Activated CD8-positive, alpha-beta T cell treated with anti-CD3 and anti-CD28 coated beads for 36 hours (primary cell): ENCODE measurements at regions not wholly inside any gene's neighbourhood (a gene's known extent, or its start where the extent isn't known, plus 50 kb on each side); places are given as distances from the start of the nearest gene placed in this dataset.

ENCODE experiments used
- ATAC-seq: fragments of 200-7000 bp; cut with Tn5 transposase; one replicate; pipeline ENCODE4 v1.10.0; 2021; ENCODE audit warnings: mild to moderate bottlenecking, moderate library complexity
- CTCF ChIA-PET: fragments of 350-600 bp; sonication (Branson Sonifier 250); formaldehyde crosslinking; loops from one replicate; lab custom pipeline; 2021; ENCODE audit warnings: antibody characterized with exemption; lab: Charles Lee
- POLR2A ChIA-PET: fragments of 350-600 bp; sonication (Branson Sonifier 250); formaldehyde crosslinking; loops from one replicate; lab custom pipeline; 2021; ENCODE audit warnings: antibody characterized with exemption; lab: Charles Lee
- DNase-seq: peaks from one replicate; pipeline ENCODE4 v3.0.0-alpha.2; 2020
- H3K27ac Mint-ChIP-seq: one replicate; pipeline ENCODE4 v1.8.0; 2021; ENCODE audit warnings: mild to moderate bottlenecking, mixed read lengths
- H3K27me3 Mint-ChIP-seq: one replicate; pipeline ENCODE4 v1.8.0; 2021; ENCODE audit warnings: mixed read lengths
- H3K36me3 Mint-ChIP-seq: one replicate; pipeline ENCODE4 v1.8.0; 2021; ENCODE audit warnings: low read depth, mixed read lengths
- H3K4me1 Mint-ChIP-seq: one replicate; pipeline ENCODE4 v1.8.0; 2021; ENCODE audit warnings: low read depth, mixed read lengths
- H3K4me3 Mint-ChIP-seq: one replicate; pipeline ENCODE4 v1.8.0; 2021; ENCODE audit warnings: mild to moderate bottlenecking, moderate library complexity, mixed read lengths
- H3K9me3 Mint-ChIP-seq: one replicate; pipeline ENCODE4 v1.8.0; 2021; ENCODE audit warnings: mixed read lengths
- intact Hi-C: fragments of 100-400 bp; cut with micrococcal nuclease; formaldehyde crosslinking; loops from one replicate; pipeline ENCODE4 v1.10.0; 2022
- TF ChIP-seq, protein P1 (sequence below): fragments of 200-600 bp; IDR thresholded peaks from one replicate; pipeline ENCODE4 v1.8.0; 2022; ENCODE audit warnings: antibody characterized with exemption, mild to moderate bottlenecking

DNA sequence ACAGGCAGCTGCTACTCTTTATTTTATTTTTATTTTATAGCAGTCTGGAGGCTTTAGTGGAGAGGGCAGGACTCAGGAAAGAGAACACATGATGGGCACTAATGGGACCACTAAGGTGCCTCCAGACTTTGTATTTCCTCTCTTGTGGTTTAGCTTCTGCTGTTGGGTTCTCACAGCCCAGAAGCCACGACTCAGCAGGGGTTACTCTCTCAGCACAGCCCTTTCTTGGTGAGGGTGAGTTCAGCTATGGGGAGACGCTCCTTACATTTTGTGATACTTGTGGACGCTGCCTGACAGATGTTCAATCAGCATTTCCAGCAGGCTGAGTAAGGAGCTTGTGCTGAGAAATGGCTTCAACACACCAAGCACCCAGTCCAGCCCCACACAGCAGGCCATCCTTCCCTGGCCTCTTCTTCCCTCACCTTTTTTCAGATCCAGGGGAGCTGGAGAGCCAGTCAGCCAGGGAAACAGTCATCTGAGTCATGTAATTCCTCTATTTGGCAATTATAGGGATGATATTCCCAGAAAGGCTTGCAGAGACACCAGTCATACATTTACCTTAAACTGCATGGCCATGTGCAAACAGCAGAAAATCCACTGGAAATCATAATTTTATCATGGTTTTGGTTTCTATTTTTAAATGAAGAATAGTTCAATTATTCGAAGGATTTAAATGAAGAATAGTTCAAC, 53.2 kb upstream of the RAB3GAP2 start:
- ATAC-seq, result no peak
- Mint-ChIP-seq H3K27me3 (peaks cover 11% of the 10 kb centered on the region), H3K36me3 (no peaks in the 10 kb centered on the region), H3K9me3 (no peaks in the 10 kb centered on the region), H3K4me1 (no peaks in the 10 kb centered on the region), H3K27ac (no peak overlapping the region), H3K4me3 (no peak overlapping the region)
- DNase-seq, result no peak
- intact Hi-C loops, result no loop called here
- POLR2A ChIA-PET, result interaction anchor here (1.1 kb wide), 1 partner anchor 11 kb away, joined by 3 read pairs; no protein-coding TSS in a partner anchor
- TF ChIP-seq, protein P1, sequence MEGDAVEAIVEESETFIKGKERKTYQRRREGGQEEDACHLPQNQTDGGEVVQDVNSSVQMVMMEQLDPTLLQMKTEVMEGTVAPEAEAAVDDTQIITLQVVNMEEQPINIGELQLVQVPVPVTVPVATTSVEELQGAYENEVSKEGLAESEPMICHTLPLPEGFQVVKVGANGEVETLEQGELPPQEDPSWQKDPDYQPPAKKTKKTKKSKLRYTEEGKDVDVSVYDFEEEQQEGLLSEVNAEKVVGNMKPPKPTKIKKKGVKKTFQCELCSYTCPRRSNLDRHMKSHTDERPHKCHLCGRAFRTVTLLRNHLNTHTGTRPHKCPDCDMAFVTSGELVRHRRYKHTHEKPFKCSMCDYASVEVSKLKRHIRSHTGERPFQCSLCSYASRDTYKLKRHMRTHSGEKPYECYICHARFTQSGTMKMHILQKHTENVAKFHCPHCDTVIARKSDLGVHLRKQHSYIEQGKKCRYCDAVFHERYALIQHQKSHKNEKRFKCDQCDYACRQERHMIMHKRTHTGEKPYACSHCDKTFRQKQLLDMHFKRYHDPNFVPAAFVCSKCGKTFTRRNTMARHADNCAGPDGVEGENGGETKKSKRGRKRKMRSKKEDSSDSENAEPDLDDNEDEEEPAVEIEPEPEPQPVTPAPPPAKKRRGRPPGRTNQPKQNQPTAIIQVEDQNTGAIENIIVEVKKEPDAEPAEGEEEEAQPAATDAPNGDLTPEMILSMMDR, result no peak
- CTCF ChIA-PET, result interaction anchor here (1.3 kb wide), 1 partner anchor 29 kb away, joined by 4 read pairs; no protein-coding TSS in a partner anchor

DNA sequence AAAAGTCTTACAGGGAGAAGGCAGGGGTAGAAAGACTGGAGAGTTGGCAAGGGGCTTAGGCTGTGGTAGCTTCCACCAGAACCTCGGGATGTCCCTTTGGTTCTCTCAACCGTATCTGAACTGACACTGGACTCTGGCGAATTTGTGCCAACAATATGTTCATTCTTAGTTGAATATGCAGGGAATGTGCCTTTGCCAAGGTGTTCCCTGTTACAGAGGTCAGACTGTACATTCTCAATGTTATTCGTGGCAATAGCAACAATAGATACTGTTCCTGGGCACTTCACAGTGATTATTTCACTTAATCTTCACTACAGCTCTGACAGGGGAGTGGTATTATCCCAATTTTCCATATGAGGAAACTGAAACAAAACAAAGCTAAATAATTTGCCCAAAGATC, 51.5 kb upstream of the RAB3GAP2 start:
- DNase-seq (no peak), ATAC-seq (no peak)
- H3K27ac Mint-ChIP-seq, result no peak overlapping the region
- H3K36me3 Mint-ChIP-seq, result no peaks in the 10 kb centered on the region
- no peak overlapping the region for H3K4me3 Mint-ChIP-seq
- H3K4me1 Mint-ChIP-seq, result no peaks in the 10 kb centered on the region
- TF ChIP-seq, protein P1, result no peak
- no peaks in the 10 kb centered on the region for H3K9me3 Mint-ChIP-seq
- POLR2A ChIA-PET, result no interaction called here
- H3K27me3 Mint-ChIP-seq, result peaks cover 11% of the 10 kb centered on the region
- CTCF ChIA-PET, result no interaction called here
- intact Hi-C loops, result no loop called here

DNA sequence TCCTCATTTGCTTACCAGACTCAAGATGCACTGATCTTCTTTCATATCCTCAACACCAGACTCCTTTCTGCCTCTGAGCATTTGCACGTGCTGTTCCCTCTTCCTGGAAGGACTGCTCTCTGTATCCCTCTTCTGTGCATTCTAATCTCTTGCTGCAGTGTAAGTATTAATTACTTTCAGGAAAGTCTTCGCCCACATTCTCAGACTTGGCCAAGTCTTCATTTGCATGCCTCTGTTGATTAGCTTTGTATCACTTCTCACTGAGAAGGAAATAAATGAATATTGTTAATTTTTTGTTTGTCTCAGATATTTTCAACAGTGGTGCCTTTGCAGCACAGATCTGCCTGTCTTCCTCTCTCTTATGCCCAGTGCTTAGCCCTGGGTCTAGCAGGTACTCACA, 50.3 kb upstream of the RAB3GAP2 start:
- no peak for ATAC-seq
- POLR2A ChIA-PET, result no interaction called here
- peaks cover 5% of the 10 kb centered on the region for H3K27me3 Mint-ChIP-seq
- intact Hi-C loops, result no loop called here
- H3K36me3 Mint-ChIP-seq, result no peaks in the 10 kb centered on the region
- no peak for DNase-seq
- no peak overlapping the region for H3K4me3 Mint-ChIP-seq
- TF ChIP-seq, protein P1, result no peak
- CTCF ChIA-PET, result no interaction called here
- H3K4me1 Mint-ChIP-seq, result no peaks in the 10 kb centered on the region
- H3K9me3 Mint-ChIP-seq, result no peaks in the 10 kb centered on the region
- H3K27ac Mint-ChIP-seq, result no peak overlapping the region
